HG02759 (cell line): ENCODE measurements at regions not wholly inside any gene's neighbourhood (a gene's known extent, or its start where the extent isn't known, plus 50 kb on each side); places are given as distances from the start of the nearest gene placed in this dataset.

Source experiments
- ATAC-seq: cut with Tn5 transposase; IDR thresholded peaks from one replicate; pipeline ENCODE4 v1.9.1; 2021; ENCODE audit warnings: mild to moderate bottlenecking, moderate library complexity; ENCODE audit not compliant: unreplicated experiment

DNA sequence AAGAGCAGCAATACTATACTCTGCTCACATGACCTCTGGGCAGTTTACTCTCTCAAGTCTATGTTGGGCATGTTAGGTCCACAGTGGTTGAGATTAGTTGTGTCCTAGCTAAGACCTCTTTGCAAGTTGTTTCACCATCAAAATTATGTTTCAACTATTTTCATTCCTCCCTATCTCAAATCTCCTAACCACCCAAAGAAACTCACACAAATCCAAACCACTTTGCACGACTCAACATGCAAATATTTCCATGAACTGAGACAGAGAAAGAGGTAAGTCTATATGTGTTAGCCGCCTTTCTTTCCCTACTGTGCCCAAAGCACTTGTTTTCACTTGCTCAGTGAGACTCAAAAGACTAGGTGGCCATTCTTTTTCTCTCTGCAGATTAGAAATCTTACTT is 546.8 kb downstream of the TNS1 start:
- no peak for ATAC-seq

DNA sequence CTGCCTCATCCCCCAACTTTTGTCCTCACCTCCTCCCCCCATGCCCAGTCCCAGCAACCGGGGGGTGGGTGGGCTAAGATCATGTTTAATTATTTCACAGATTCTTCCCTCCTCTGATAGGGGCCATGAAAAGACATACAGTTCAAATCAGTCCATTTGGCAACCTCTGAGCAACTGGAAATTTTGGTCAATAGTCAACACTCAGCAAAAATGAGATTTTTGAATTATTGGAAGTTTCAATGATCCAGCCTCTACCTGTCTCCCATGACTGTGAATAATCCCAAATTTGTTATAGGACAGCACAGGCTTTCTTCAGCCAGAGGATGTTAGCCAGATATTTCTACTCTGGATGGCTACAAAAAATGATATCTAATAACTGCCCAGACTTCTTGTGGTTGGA is 549.9 kb downstream of the TNS1 start:
- no peak for ATAC-seq

DNA sequence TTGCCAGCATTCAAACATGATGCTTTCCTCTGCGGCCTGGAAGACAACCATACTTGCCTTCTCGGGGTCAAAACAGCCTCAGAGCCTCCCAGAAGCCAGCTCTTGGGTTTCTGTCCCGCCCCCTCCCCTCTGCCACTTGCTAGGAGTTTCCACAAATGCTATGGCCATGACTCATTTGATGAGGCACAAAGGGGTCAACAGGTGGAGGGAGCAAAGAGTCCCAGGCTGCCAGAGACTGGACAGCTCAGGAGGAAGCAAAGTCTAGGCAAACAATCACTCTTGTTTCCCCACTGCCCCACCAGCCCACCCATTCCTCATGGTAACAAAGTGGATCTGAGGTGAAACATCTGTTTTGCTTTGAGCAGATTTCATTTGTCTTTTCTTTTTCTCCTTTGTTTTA is 551.1 kb downstream of the TNS1 start:
- no peak for ATAC-seq

DNA sequence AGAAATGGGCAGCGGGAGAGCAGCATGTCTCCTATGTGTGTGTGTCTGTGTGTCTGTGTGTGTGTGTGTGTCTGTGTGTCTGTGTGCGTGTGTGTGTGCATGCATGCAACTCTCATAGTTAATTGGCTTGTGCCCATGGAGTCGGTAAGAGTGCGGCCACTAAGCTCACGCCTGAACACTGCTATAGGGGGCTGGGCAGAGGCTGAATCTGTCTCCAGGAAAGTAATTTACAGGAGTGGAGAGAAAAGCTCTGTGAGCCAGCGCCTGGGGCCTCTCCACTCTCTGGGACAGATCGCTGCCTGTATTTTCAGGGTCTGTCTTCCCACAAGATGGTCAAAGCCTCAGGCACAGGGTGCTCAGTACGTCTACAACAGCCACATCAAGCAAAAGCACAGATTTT is 553.4 kb downstream of the TNS1 start:
- no peak for ATAC-seq

DNA sequence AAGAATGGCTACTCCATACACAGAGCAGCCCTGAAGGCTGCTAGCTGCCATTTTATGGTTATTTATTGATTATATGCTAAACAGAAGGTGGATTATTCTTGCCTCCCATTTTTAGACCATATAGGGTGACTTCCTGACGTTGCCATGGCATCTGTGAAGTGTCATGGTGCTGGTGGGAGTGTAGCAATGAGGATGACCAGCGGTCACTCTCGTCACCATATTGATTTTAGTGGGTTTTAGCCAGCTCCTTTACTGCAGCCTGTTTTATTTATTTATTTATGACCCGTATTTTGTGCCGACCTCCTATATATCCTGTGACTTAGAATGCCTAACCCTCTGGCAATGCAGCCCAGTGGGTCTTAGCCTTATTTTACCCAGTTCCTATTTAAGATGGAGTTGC is 553.9 kb downstream of the TNS1 start:
- ATAC-seq = no peak

DNA sequence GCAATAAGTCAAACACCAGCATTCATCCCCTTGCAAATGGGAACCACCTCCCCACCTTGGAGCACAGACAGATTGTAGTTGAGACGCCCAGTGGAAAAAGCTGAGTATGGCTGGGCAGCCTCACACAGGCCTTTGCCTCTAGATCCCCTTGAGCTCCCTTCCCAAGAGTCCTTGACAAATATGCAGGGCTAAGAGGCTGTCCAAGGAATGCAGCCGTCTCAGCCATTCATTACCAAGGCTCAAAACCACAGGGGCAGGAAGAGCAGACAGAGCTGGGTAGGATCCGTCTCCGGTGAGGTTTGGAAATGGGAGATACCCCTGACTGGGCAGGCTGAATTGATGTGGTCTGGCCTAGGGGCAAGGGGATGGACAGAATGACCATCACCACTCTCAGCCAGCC is 557.1 kb downstream of the TNS1 start:
- ATAC-seq = no peak

DNA sequence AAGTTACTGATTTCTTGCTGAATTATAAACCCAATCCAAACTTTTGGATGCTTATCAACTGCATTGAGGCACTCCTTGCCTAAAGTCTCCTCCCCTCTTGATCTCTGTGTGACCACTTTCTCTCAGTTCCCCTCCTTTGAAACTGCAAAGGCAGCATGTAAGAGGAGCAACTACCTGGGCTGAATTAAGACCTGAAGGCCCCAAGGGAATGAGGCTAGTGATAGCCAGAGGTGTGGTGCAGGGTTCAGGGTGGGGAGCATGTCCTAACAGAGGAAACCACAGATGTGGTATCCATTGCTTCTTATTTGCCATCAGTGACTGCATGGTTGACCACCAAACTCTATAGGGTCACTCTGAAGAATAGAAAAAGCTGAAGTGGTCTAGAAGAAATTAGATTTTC is 557.9 kb downstream of the TNS1 start:
- ATAC-seq = no peak

DNA sequence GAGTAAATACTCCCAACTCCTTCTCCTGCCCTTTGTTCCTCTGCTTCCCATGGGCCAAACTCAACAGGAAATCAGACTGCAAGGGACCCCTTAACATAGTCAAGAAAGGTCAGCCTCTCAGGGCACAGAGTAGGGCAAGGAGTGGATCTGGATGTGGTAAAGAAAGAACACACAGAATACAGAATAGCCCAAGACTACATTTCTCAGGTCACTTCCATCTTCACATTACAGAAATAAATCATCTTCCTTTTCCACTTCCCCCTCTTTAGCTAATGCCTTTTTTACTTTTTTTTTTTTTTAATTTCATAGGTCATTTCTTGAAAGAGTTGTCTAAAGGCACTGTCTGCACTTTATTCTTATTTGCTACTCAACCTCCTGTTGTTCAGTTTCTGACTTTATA is 558.3 kb downstream of the TNS1 start:
- ATAC-seq = no peak

DNA sequence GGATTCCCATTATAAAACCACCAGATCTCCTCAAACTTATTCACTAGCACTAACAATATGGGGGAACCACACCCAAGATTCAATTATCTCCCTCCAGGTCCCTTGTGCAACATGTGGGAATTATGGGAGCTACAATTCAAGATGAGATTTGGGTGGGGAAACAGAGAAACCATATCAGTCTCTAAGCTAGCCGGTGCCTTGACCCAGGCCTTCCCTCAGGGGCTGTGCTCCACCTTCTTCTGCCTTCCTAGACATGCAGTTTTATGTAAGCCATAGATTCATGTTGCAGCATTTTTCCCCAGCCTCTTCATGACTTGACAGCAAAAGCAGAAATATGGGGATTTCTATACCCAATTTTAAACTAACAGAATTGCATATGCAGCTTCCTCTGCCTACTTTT is 559.2 kb downstream of the TNS1 start:
- ATAC-seq = no peak

DNA sequence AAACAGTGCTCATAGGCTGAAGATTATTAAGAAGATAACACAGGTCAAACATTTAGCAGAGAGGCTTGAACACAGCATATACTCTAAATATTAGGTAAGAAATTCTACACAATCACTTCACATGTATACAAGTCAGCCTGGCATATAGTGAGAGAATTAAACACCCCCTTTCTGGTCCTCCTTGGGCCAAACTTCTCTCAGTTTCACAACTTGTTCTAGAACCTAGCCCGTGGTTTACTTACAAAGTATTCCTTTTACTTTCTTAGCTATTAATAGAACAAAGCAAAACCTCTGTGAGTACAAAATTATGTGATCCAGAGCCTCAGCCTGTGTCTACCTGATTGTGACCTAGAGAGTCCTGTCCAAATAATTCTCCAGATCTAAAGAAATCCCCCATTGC is 562.8 kb downstream of the TNS1 start:
- peak; percentile 63 for ATAC-seq

DNA sequence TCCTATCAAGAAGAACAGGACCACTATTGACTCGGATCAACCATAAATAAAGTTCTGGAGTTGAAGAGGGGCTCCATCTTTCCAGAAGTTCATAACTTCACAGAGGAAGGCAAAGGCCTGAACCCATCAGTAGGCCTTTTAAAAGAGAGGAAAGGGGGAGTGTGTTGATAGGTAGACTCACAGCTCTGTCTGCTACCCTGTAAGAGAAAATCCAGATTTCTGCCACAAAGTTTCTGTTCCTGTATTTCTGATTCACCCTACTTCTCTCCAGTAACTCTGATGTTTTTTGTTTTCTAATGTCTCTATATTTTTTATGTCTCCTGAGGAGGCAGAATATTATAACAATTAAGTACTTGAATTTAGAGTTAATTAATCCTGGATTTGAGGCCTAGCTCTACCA is 564.0 kb downstream of the TNS1 start:
- ATAC-seq = no peak

DNA sequence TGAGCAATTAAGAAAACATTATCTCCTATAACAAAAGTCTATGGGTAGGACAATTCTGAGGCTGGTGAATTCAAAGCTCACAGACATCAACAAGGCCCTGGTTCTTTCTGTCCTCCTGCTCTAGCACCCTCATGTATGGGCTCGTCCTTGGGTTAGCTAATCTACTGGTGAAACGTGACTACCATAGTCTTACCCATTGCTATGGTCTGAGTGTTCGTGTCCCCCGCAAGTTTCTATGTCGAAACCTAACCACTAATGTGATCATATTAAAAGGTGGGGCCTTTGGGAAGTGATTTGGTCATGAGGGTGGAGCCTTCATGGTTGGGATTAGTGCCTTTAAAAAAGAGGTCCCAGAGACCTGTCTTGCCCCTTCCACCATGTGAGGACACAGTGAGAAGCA is 564.7 kb downstream of the TNS1 start:
- no peak for ATAC-seq

DNA sequence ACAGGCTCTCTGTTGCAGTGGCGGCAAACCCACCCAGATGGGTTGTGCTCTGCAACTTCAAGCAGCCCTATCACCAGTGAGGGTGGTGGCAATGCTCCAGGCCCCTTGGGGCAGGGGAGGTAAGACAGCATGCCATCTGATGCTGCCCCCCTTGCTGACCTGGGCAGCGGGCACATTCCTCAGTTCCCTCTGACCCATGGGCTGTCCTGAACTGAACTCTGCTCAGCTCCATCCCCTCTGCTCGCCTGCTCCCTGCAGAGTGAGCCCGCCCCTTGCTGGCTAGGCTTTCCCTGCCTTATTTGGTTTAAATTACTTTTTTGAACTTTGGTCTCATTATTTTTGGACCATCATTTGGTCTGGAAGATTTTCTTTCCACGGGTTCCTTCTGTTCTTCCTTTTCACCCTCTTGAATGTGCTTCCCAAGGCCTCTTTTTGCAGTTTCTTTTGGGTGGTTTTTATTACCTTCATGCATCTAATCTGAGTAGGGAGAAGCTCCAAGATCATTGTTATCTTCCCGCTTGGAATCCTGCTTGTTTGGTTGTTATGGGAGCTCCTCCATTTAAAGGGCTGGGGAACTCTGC is 565.4 kb downstream of the TNS1 start:
- ATAC-seq = no peak

DNA sequence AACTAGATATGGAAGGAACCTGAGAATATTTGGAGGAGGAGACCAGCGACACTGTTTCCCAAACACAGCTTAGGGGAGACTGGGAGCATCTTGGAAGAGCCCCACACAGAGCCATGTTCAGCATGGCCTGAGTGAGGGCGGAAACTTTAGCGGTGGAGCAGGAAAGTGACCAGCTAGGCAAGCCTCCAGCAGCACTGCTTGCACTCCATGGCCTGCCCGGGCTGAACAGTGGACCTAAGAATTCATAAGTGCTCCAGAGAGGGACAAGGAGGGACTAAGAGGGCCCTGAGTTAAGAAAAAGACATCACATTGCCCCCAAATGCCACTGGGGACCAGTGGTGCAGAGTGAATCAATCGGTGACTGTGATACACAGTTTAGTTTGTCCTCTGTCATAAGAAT is 566.4 kb downstream of the TNS1 start:
- no peak for ATAC-seq

DNA sequence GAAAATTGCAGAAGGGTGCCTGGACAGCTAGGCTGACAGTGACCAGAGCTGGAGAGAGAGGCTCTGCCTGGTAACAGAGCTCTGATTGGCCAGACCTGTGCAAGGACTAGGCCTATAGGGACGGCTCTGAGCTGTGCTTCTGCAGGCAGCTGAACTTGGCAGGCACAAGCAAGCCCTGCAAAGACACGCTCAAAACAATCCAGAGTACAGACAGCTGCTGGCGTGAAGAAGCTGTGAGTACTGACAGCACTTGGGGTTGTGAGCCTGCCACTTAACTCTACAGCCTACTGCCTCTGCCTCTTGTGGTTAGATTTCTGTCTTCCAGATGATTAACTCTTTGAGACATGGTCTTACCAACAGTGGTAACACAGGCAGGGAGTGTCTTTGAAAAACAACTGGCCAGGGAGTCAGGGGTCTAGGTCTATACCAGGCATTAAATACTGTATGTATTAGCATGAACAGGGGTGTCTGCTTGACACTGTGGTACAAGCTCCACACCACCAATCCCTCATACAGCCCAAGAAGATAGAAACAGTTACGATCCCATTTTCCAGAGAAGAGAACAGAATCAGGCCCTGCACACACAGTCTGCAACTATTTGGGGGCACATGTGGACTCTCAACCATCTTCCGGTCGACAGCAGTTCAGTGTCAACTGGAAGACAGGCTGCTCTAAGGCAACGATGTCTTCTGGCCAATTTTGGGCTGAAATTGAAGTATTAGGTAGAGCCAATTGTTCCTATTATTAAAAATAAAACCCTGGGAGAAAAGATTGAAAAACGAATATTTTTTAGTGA is 568.4 kb downstream of the TNS1 start:
- ATAC-seq = peak; percentile 99

DNA sequence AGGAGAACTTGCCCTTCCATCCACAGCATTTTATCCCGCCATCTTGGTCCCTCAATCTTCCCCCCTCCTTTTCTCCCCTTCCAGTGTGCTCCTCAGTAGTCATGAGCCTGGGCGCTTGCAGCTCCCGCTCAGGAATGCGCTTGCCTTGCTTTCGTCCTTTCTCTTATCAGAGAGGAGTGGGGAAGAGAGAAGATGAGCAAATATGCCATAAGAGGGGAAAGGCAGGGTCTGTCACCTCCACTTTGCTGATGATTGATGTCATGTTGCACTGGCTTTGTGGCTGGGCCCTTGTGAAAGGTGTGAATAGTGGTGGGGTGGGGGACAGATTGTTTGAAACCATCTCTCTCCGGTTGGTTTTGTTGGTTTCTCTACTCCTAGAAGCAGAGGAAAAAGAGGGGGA is 569.3 kb downstream of the TNS1 start:
- no peak for ATAC-seq

DNA sequence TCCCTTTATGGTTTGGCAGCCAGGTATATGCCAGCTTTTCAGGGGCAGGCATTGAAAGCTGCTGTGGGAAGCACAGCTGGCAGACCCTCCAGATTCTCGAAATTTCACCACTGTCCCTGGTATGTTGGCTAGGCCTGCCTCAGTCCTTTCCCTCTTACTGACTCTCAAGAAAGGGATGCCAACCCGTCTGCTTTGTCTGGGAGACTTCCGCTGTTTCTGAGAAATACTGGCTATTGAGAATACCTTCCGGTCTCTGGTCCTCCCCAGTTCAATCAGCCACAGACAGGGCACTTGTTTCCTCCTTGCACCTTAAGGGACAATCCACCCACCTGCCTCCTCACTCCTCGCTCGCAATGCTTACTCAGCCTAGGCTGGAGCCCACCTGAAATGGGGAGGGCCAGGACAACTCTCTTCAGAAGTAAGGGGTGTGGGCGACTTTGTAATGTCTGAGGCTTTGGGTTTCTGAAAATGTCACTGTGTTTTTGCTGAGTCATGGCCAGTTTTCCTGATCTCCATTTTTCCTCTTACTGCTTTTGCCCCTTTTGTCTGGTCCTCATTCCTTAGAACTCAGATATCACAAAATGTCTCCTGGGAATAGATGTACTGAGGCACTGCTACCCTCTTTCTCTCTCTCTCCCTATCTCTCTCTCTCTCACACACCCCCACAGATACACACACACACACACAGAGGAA is 571.1 kb downstream of the TNS1 start:
- no peak for ATAC-seq

DNA sequence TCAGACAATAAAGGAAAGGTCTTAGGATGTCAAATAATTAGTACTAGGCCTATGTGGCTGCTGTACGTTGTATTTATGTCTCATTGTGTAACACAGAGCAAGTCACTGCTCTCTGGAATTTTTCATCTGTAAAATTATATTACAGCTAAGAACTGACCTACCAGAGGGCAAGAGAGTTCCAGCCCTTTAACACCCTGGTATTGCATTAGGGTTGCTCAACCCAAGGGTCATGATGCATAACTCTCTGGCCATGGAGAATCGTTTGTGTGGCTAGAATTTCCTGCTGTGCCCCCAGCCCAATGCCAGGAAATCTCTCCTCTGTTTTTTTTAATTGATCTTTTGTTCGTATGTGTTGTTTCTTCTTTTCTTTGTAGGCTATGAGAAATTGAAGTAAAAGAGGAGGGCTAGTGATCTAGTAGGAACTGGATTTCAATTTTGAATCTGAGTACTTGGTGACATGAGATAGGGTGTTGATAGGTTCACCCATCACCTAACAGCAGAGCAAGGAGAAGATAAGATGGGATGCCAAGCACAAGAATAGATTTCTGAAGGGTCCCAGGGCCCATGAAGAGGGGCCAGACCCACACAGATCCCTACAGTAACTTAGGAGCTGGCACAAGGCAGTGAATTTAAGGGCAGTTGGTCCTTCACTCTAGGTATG is 571.2 kb upstream of the TNP1 start:
- ATAC-seq = no peak

DNA sequence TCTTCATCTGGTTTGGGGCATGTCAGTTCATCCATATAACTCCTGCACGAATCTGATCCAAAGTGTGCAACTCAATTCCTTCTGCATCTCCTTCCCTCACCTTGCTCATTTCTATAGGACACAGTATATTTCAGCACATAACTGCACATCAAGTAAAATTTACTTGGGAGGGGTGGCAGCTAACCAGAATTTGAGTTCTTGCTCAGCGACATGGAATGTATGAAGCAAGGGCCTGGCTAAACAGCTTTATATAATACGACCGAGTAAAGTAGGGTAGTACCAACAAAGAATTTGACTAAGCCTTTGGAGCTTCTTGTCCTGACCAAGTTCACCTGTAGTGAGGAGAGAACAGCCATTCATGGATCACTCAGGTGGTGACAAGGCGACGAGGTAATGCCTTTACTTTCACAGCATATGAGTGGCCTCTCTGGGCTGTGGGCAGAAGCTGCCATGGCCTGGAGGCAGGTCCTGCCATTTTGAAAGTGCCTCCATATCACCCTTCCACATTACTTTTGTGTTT is 570.2 kb upstream of the TNP1 start:
- ATAC-seq = no peak

DNA sequence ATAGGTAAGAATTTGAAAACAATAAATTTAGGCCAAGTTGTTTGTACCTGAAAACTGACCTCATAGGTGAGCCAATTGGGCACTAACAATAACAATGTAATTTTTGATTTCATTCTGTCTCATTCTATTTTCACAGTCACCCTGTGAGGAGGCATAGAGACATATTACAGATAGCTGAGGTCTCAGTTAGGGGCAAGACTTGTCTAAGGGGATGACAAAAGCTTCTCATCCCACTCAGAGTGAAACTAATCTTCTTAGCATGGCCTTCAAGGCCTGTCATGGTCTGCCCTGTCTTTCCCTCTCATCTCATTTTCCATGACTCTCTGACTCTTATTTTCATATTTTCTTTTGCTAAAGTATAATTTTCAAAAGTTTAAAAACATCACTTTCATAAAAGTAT is 562.0 kb upstream of the TNP1 start:
- no peak for ATAC-seq

DNA sequence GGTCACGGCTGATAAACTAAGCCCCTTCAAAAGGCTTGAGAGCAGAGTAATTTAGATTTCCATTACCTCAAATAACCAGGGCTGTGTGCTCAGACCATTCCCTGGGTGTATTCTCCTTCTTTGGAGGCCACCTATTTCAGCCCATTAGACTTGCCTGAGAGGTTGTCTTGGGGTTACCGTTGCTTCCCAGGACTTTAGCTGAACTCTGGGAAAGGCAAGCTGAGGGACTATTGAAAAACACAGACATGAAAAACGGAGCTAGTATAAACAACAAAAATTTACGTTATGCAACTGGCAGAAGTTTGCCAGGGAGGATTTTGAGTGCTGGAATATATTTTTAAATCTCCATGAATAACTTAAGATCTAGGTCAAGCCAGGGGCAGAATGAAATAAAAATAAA is 561.0 kb upstream of the TNP1 start:
- ATAC-seq = no peak
